ENCODE measurements at regions not wholly inside any gene's neighbourhood (a gene's known extent, or its start where the extent isn't known, plus 50 kb on each side); places are given as distances from the start of the nearest gene placed in this dataset.

DNA sequence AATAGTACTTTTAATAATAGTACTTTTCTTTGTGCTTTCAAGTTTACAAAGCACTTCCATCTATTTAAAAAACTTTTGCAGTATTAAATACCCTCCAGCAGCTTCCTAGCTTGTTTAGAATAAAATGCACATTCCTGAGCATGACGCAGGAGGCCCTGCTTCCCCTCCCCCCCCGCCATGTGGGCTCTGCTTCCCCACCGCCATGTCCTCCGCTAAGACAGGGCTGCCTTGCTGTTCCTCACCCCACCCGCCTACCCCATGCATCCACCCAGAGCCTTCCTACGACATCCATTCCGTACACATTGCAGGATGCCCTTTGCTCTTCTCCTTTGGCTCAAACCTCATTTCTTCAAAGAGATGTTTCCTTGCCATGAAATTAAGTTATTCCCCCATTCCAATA, 205.9 kb upstream of the MSX2 start:
- DNase-seq (ENCODE audit: low spot score): no peak
- Histone ChIP-seq H2AFZ (no peak overlapping the region), H3K79me2 (no peaks in the 10 kb centered on the region), H3K9me3 (ENCODE audit: low read depth) (no peaks in the 10 kb centered on the region), H3K27ac (no peak overlapping the region), H4K20me1 (ENCODE audit: insufficient read depth, poor library complexity, severe bottlenecking) (no peaks in the 10 kb centered on the region), H3K4me2 (no peak overlapping the region), H3K4me1 (ENCODE audit: insufficient read depth) (peaks cover 22% of the 10 kb centered on the region), H3K27me3 (no peaks in the 10 kb centered on the region), H3K36me3 (replicated peaks; ENCODE audit: insufficient read depth, low read depth) (no peaks in the 10 kb centered on the region), H3K9me2 (replicated peaks; ENCODE audit: insufficient read depth) (no peaks in the 10 kb centered on the region), H3K4me3 (no peak overlapping the region)
- no peak for TF ChIP-seq EZH2phosphoT487 (IDR thresholded peaks at IDR 0.05; ENCODE audit: low read depth, severe bottlenecking, unreplicated experiment)
- no peak for TF ChIP-seq EZH2 (IDR thresholded peaks at IDR 0.05; ENCODE audit: borderline replicate concordance)
- TF ChIP-seq, protein P1, sequence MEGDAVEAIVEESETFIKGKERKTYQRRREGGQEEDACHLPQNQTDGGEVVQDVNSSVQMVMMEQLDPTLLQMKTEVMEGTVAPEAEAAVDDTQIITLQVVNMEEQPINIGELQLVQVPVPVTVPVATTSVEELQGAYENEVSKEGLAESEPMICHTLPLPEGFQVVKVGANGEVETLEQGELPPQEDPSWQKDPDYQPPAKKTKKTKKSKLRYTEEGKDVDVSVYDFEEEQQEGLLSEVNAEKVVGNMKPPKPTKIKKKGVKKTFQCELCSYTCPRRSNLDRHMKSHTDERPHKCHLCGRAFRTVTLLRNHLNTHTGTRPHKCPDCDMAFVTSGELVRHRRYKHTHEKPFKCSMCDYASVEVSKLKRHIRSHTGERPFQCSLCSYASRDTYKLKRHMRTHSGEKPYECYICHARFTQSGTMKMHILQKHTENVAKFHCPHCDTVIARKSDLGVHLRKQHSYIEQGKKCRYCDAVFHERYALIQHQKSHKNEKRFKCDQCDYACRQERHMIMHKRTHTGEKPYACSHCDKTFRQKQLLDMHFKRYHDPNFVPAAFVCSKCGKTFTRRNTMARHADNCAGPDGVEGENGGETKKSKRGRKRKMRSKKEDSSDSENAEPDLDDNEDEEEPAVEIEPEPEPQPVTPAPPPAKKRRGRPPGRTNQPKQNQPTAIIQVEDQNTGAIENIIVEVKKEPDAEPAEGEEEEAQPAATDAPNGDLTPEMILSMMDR (IDR thresholded peaks at IDR 0.05; ENCODE audit: poor library complexity): no peak
- 80% methylated on average over 6 of the region's 7 CpGs for WGBS (ENCODE audit: low lambda C conversion rate, missing lambda C conversion rate)

GRCh38 chr5:174520420-174521396, 203.7 kb upstream of the MSX2 start:
- Histone ChIP-seq H3K9me3 (ENCODE audit: low read depth) (no peaks in the 10 kb centered on the region), H4K20me1 (ENCODE audit: insufficient read depth, poor library complexity, severe bottlenecking) (no peaks in the 10 kb centered on the region), H3K4me3 (no peak overlapping the region), H3K4me2 (peak overlapping the region; percentile 29), H3K27me3 (no peaks in the 10 kb centered on the region), H3K36me3 (replicated peaks; ENCODE audit: insufficient read depth, low read depth) (no peaks in the 10 kb centered on the region), H2AFZ (no peak overlapping the region), H3K4me1 (ENCODE audit: insufficient read depth) (peaks cover 22% of the 10 kb centered on the region), H3K79me2 (no peaks in the 10 kb centered on the region), H3K9me2 (replicated peaks; ENCODE audit: insufficient read depth) (no peaks in the 10 kb centered on the region), H3K27ac (peak overlapping the region; percentile 76)
- TF ChIP-seq EZH2 (IDR thresholded peaks at IDR 0.05; ENCODE audit: borderline replicate concordance): no peak
- no peak for TF ChIP-seq EZH2phosphoT487 (IDR thresholded peaks at IDR 0.05; ENCODE audit: low read depth, severe bottlenecking, unreplicated experiment)
- TF ChIP-seq, protein P1 (IDR thresholded peaks at IDR 0.05; ENCODE audit: poor library complexity): no peak
- 36% methylated on average over 19 of the region's 19 CpGs for WGBS (ENCODE audit: low lambda C conversion rate, missing lambda C conversion rate)
- peak; percentile 86 for DNase-seq (ENCODE audit: low spot score)

GRCh38 chr5:174521449-174521848, 202.9 kb upstream of the MSX2 start:
- Histone ChIP-seq H2AFZ (no peak overlapping the region), H3K36me3 (replicated peaks; ENCODE audit: insufficient read depth, low read depth) (no peaks in the 10 kb centered on the region), H3K27me3 (no peaks in the 10 kb centered on the region), H3K4me2 (no peak overlapping the region), H3K9me3 (ENCODE audit: low read depth) (no peaks in the 10 kb centered on the region), H3K27ac (peak overlapping the region; percentile 76), H3K79me2 (no peaks in the 10 kb centered on the region), H4K20me1 (ENCODE audit: insufficient read depth, poor library complexity, severe bottlenecking) (no peaks in the 10 kb centered on the region), H3K4me1 (ENCODE audit: insufficient read depth) (peaks cover 22% of the 10 kb centered on the region), H3K4me3 (no peak overlapping the region), H3K9me2 (replicated peaks; ENCODE audit: insufficient read depth) (no peaks in the 10 kb centered on the region)
- TF ChIP-seq EZH2phosphoT487 (IDR thresholded peaks at IDR 0.05; ENCODE audit: low read depth, severe bottlenecking, unreplicated experiment): no peak
- no peak for TF ChIP-seq EZH2 (IDR thresholded peaks at IDR 0.05; ENCODE audit: borderline replicate concordance)
- TF ChIP-seq, protein P1 (IDR thresholded peaks at IDR 0.05; ENCODE audit: poor library complexity): no peak
- 83% methylated on average over 1 of the region's 1 CpG for WGBS (ENCODE audit: low lambda C conversion rate, missing lambda C conversion rate)
- DNase-seq (ENCODE audit: low spot score): no peak
